A549 (cell line): ENCODE measurements at regions not wholly inside any gene's neighbourhood (a gene's known extent, or its start where the extent isn't known, plus 50 kb on each side); places are given as distances from the start of the nearest gene placed in this dataset.

Source experiments
- HES2 ChIP-seq: fragments of >200 bp; sonication (Bioruptor Twin); formaldehyde crosslinking; IDR thresholded peaks from 2 replicates; pipeline ENCODE4 v1.6.1; 2016
- RAD21 ChIP-seq, 2 experiments: fragments of >200 bp in 1 of 2; sonication (Bioruptor Twin) in 1 of 2; formaldehyde crosslinking in 1 of 2; IDR thresholded peaks in 1 of 2; conservative IDR thresholded peaks in 1 of 2; 2 replicates in 1 of 2; 3 replicates in 1 of 2; pipeline ENCODE4 v1.6.1; 2012 to 2018; ENCODE audit warnings: inconsistent platforms in 1 of 2

- TF ChIP-seq RAD21 (conservative IDR thresholded peaks at IDR 0.05 in 1 of 2, IDR thresholded peaks at IDR 0.05 in 1 of 2) (no peak), HES2 (no peak)
These were observed 433.2 kb upstream of the PKN2 start for GRCh38 chr1:88250915-88251314.
